GM12892 (cell line): ENCODE measurements at regions not wholly inside any gene's neighbourhood (a gene's known extent, or its start where the extent isn't known, plus 50 kb on each side); places are given as distances from the start of the nearest gene placed in this dataset.
A peak's percentile ranks its signal among the peaks of the same experiment; 100 is the strongest.

ENCODE experiments used
- DNase-seq: peaks from one replicate; pipeline ENCODE4 v3.0.0; 2011; ENCODE audit not compliant: insufficient read length
- FAIRE-seq: peaks from 2 replicates; lab custom pipeline; 2011; peaks lifted over from hg19 to GRCh38; lab: Jason Lieb, UNC
- POLR2A ChIP-seq: IDR thresholded peaks from 2 replicates; pipeline ENCODE4 v1.6.1; 2011; ENCODE audit warnings: low read depth, low read length, control low read depth
- POLR2AphosphoS5 ChIP-seq: IDR thresholded peaks from 2 replicates; pipeline ENCODE4 v1.6.1; 2011; ENCODE audit warnings: low read depth, low read length, control low read depth
- TAF1 ChIP-seq: IDR thresholded peaks from 2 replicates; pipeline ENCODE4 v1.6.1; 2011; ENCODE audit warnings: low read depth, mild to moderate bottlenecking, control low read depth, low read length, borderline replicate concordance

GRCh38 chrX:117765211-117765610 lies 351.4 kb downstream of the KLHL13 start:
- TF ChIP-seq TAF1 (no peak), POLR2AphosphoS5 (no peak), POLR2A (no peak)
- no peak for FAIRE-seq

DNA sequence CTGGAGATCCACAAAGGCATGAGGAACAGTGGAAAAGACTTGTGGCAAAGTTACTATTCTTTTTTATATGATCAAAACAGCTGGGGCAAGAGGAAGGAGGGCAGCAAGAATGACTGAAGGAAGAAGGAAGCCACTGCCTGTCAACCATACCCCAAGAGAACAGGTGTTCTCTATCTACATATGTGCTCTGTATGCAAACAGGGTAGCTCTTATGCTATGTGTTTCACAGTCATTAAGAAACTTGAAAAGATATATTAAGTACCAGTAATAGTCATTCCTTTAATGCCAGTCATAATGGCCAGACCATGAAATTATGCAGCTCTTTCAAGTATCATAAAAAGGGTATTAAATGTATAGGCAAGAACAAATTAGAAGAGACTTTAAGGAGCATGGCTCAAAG lies 363.9 kb downstream of the KLHL13 start:
- no peak for DNase-seq
- FAIRE-seq = no peak
- TF ChIP-seq POLR2A (no peak), TAF1 (no peak), POLR2AphosphoS5 (no peak)

More at GRCh38 chrX:117765211-117765610, 351.4 kb downstream of the KLHL13 start:
- no peak for DNase-seq

DNA sequence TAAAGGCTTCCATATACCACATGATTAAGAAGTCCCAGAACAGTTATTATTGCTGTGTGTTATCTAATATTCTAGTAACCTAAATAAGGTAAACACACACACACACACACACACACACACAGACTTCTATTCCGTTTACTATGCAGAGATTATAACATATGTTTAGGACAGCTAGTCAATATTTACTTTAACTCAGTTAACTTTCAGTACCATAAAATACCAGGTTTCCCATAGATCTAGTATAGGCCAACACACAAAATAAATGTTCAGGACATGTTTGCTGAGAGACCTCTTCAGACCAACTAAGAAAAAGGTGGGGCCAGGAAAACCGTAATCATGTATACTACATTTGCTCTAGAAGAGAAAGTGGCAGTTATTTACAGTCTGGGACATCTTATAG lies 365.5 kb downstream of the KLHL13 start:
- no peak for DNase-seq
- FAIRE-seq = no peak
- no peak for TF ChIP-seq POLR2A
- no peak for TF ChIP-seq TAF1
- no peak for TF ChIP-seq POLR2AphosphoS5

- TF ChIP-seq POLR2AphosphoS5 = no peak
- TF ChIP-seq TAF1 = no peak
- TF ChIP-seq POLR2A = no peak
- DNase-seq (no peak), FAIRE-seq (no peak)
Observed at GRCh38 chrX:117744958-117745357, 371.7 kb downstream of the KLHL13 start.

DNA sequence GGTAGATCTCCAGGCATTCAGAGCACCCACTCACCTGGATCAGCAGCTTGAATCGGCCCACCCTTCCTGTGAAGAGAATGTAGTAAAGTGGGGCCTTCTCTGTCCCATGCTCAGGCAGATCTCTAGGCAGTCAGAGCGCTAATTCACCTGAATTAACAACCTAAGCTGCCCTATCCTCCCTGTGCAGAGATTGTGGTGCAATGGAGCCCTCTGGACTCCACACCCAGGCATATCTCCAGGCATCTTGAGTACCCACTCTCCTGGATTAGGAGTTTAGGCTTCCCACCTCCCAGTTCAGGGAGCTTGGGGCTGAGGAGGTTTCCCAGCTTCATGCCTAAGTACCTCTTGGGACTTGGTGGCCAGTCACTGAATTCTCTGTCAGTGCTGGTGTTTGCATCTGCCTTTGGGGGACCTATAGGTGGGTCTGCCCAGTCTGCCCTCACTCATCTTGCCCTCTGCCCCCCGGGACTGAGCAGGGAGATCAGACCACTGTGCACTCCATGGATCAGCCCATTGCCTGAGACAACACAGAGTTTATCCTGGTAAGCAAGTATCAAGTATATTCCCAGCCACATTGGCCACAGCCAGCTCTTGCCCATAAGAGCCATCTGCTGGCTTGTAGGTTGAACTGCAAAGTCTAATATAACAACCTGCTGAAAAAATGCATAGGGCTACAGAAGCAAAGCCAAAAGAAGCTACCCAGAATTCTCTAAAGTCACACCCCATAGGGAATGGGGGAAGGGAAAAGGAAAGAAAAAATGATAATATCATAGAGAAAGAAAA lies 372.9 kb downstream of the KLHL13 start:
- FAIRE-seq (peak; percentile 38), DNase-seq (no peak)

GRCh38 chrX:117713411-117713810 lies 403.2 kb downstream of the KLHL13 start:
- DNase-seq (no peak), FAIRE-seq (no peak)
- TF ChIP-seq POLR2A = no peak
- no peak for TF ChIP-seq TAF1
- no peak for TF ChIP-seq POLR2AphosphoS5

More for the DNA sequence above, 372.9 kb downstream of the KLHL13 start:
- TF ChIP-seq POLR2A (no peak), POLR2AphosphoS5 (no peak), TAF1 (no peak)

GRCh38 chrX:117711782-117712181 lies 404.8 kb downstream of the KLHL13 start:
- DNase-seq = no peak
- TF ChIP-seq POLR2AphosphoS5 = no peak
- no peak for TF ChIP-seq TAF1
- no peak for TF ChIP-seq POLR2A
- no peak for FAIRE-seq

DNA sequence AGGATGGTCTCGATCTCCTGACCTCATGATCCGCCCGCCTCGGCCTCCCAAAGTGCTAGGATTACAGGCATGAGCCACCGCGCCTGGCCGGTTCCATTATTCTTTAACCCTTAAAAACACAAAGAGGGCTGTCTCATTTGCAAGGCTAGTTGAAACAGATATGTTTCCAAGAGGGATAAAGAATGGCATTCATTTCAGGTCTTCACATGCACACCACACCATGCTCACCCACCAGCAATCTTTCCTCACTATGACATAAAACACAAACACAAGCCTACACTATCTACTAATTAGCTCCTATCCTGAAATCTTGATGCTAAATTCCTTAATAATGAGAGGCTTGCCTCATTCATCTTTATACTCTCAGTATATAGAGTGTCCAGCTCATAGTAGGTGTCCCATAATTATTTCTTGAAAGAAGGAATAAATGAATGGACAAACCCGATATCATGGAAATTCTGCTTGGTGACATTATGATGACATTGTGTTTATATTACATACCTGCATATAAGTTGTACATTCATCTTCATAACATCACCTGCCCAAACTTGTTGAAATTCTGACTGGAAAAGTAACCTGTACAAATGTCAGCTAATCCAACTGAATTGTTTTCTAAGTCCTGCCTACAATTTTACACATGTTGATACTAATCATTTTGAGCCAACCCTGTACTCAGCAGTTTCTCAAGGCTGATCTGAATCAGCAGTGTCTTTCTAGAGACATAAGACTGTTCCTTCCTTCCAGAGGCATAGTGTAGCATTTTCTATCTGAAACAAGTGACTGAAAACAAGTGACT lies 408.5 kb downstream of the KLHL13 start:
- FAIRE-seq (no peak), DNase-seq (no peak)
- TF ChIP-seq TAF1 = no peak
- no peak for TF ChIP-seq POLR2AphosphoS5
- no peak for TF ChIP-seq POLR2A

GRCh38 chrX:117701050-117701449 lies 415.6 kb downstream of the KLHL13 start:
- TF ChIP-seq TAF1 (no peak), POLR2AphosphoS5 (no peak), POLR2A (no peak)
- DNase-seq (no peak), FAIRE-seq (no peak)

GRCh38 chrX:117689956-117690355 lies 426.7 kb downstream of the KLHL13 start:
- DNase-seq (no peak), FAIRE-seq (no peak)
- no peak for TF ChIP-seq POLR2AphosphoS5
- no peak for TF ChIP-seq TAF1
- no peak for TF ChIP-seq POLR2A

DNA sequence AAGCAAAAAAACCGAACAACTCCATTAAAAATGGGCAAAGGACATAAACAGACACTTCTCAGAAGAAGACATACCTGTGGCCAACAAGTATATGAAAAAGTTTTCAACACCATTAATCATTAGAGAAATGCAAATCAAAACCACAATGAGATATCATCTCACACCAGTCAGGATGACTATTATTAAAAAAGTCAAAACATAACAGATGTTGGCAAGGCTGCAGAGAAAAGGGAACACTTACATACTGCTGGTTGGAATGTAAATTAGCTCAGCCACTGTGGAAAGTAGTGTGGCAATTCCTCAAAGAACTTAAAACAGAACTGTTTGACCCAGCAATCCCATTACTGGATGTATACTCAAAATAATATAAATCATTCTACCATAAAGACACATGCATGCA lies 436.3 kb downstream of the KLHL13 start:
- TF ChIP-seq POLR2AphosphoS5 (no peak), TAF1 (no peak), POLR2A (no peak)
- no peak for DNase-seq

More for the DNA sequence above, 436.3 kb downstream of the KLHL13 start:
- FAIRE-seq = no peak
